GM10266 (cell line): ENCODE measurements at regions not wholly inside any gene's neighbourhood (a gene's known extent, or its start where the extent isn't known, plus 50 kb on each side); places are given as distances from the start of the nearest gene placed in this dataset.

Source experiments
- DNase-seq: peaks from one replicate; pipeline ENCODE4 v3.0.0; 2012; ENCODE audit errors: extremely low spot score
- CTCF ChIP-seq: IDR thresholded peaks from 2 replicates; pipeline ENCODE4 v1.5.1; 2012; ENCODE audit warnings: mild to moderate bottlenecking, low read depth; ENCODE audit not compliant: control insufficient read depth, insufficient read depth; ENCODE audit errors: missing control alignments

- no peak for DNase-seq
- no peak for TF ChIP-seq CTCF
These were observed 302.7 kb upstream of the CHRNA7 start for GRCh38 chr15:31727612-31728011.

DNA sequence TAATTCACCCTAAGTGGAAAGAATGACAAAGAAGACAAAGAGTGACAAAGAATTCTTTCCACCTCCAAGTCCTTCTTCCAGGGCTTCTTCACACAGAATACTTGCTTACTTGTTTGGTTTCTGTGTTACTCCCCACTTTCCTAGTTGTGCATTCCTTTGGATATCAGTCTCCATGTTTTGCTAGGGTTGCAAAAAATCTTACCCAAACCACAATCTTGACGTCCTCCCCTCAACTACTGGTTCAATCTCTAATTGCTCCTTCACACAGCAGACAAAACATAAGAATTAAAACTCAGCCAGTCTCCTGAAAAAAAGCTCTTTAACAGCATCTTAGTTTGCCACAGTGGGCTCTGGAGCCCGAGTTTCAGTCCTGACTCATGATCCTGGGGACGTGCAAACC, 297.6 kb upstream of the CHRNA7 start:
- TF ChIP-seq CTCF = no peak
- no peak for DNase-seq

DNA sequence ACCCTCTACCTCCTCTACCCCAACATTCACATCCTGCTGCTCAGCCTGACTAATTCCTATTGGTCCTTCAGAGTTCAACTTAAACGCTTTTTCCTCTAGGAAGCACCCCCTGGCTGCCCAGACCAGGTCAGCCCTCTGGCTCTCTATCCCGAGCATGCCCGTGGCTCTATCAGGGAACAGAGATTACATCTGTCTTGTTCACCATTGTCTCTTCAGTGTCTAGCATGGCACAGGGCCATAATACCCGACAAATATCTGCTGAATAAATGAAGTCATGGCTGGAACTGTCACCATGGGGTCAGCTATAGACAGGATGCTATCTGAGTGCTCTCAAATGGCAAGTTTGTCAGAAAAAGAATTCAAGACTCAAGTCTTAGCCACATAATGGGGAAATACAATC, 296.9 kb upstream of the CHRNA7 start:
- DNase-seq = no peak
- TF ChIP-seq CTCF = no peak

- no peak for DNase-seq
- TF ChIP-seq CTCF = no peak
These were observed 290.1 kb upstream of the CHRNA7 start for GRCh38 chr15:31740203-31740602.

DNA sequence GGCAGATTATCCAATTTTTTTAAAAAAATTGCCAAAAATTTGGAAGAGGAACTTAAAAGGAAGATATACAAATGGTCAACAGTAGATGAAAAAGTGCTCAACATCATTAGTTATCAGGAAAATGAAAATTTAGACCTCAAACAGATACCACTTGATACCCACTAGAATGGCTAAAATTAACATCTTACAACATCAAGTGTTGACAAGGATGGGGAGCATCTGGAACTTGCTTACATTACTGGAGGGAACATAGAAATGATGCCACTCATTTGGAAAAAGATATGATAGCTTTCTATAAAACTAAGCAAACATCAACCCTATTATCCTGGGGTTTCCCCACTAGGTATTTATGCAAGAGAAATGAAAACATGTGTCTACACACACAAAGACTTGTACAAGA, 284.5 kb upstream of the CHRNA7 start:
- TF ChIP-seq CTCF = no peak
- DNase-seq = no peak

DNA sequence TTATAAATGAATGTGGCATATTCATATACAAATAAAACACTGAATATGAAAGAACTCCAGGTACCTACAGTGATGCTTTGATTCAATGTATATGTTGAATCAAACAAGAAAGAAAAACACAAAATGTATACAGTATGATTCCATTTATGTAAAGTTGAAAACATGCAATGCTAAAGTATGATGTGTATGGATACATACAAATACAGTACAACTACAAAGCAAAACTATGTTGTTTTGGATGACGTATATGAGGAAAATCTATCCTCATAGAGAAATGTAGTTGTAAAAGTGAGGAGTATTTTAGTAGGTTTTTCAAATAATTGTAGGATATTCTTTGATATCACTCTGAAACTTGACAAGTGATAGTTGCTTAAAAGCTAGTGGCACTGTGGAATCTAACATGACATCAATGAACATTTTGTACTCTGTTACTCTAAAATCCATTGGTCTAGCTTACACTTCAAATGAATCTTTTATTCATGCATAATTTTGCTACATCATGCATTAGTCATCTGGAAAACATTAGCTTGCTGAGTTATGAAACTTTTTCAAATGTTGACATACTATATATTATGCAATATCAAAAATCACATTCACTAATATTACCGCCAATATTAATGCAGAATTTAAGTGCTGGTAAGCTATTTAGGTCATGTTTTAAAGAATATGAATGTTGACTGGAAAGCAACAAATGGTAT, 278.1 kb upstream of the CHRNA7 start:
- TF ChIP-seq CTCF = no peak
- no peak for DNase-seq

DNA sequence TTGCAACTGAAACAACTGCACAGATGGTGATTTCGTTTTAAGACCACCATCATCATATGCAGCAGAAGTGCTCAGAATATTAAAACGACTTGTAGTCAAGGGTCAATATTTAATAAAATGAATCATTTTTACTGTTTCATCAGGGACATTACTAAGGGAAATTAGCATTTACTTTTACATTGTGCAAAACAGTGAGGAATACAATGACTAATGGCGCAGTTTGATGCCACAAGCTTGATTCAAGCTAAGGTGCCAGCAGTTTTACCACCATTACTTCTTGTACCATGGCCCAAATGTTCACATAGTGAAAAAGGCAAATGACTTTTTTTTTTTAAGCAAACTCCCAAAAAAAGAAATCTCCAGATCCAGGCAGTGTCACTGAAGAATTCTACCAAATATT, 277.4 kb upstream of the CHRNA7 start:
- DNase-seq = no peak
- TF ChIP-seq CTCF = no peak
